HepG2 (cell line): ENCODE measurements at regions not wholly inside any gene's neighbourhood (a gene's known extent, or its start where the extent isn't known, plus 50 kb on each side); places are given as distances from the start of the nearest gene placed in this dataset.

Experiments
- ATAC-seq: fragments of 200-7000 bp; cut with Tn5 transposase; 3 replicates; pipeline ENCODE4 v1.9.1; 2020; ENCODE audit warnings: mild to moderate bottlenecking, moderate library complexity
- BruUV-seq: library from RNA; stranded (reverse); fragments of 400-500 nt; replicated peaks from 2 replicates; lab custom pipeline; 2021; lab: Mats Ljungman, UMichigan
- CTCF ChIA-PET: fragments of 300-600 bp; formaldehyde crosslinking; extraction: SDS; loops from one replicate; lab custom pipeline; 2021; ENCODE audit warnings: low total read pairs, inconsistent platforms, low intra/inter-chr PET ratio; lab: Yijun Ruan, JAX
- POLR2A ChIA-PET: fragments of 350-600 bp; sonication (Branson Sonifier 250); formaldehyde crosslinking; loops from one replicate; lab custom pipeline; 2020; ENCODE audit warnings: antibody characterized with exemption, inconsistent platforms; lab: Yijun Ruan, JAX
- DNase-seq: peaks from one replicate; pipeline ENCODE4 v3.0.0-alpha.2; 2015; ENCODE audit warnings: low spot score
- FAIRE-seq: peaks from 3 replicates; lab custom pipeline; 2011; peaks lifted over from hg19 to GRCh38; lab: Jason Lieb, UNC
- H2AFZ ChIP-seq: one replicate; pipeline ENCODE4 v1.6.1; 2011; ENCODE audit warnings: low read length, inconsistent platforms
- H3K27ac ChIP-seq: fragments of 300-600 bp; 3 replicates; pipeline ENCODE4 v1.8.0; 2011; ENCODE audit warnings: mixed run types, mild to moderate bottlenecking, mixed read lengths, low read length, inconsistent platforms; ENCODE audit not compliant: insufficient read depth; ENCODE audit errors: extremely low read length
- H3K27me3 ChIP-seq, 2 experiments: fragments of 200-600 bp in 1 of 2; 2 replicates in 1 of 2; 3 replicates in 1 of 2; pipeline versions ENCODE4 v1.6.0 to v1.8.0; 2011; ENCODE audit warnings: low read length in 2 of 2, mild to moderate bottlenecking in 2 of 2, moderate library complexity in 2 of 2, inconsistent platforms in 1 of 2; ENCODE audit not compliant: insufficient read depth in 2 of 2, control insufficient read depth in 1 of 2
- H3K36me3 ChIP-seq, 2 experiments: fragments of 200-600 bp in 1 of 2; replicated peaks in 1 of 2; 2 replicates in 1 of 2; 3 replicates in 1 of 2; pipeline versions ENCODE4 v1.5.1 to v1.8.0; 2011; ENCODE audit warnings: low read length in 2 of 2, inconsistent platforms in 1 of 2; ENCODE audit not compliant: insufficient read depth in 2 of 2, control insufficient read depth in 1 of 2
- H3K4me1 ChIP-seq: 2 replicates; pipeline ENCODE4 v1.5.1; 2012; ENCODE audit warnings: low read length, inconsistent platforms; ENCODE audit not compliant: insufficient read depth
- H3K4me2 ChIP-seq: 2 replicates; pipeline ENCODE4 v1.6.0; 2011; ENCODE audit warnings: low read depth, low read length, inconsistent platforms
- H3K4me3 ChIP-seq, 3 experiments: fragments of 200-600 bp in 1 of 3; sonication (generic), shearing (Covaris generic) in 1 of 3; replicated peaks in 1 of 3; 2 replicates each; pipeline ENCODE4 v1.5.1; 2011 to 2016; ENCODE audit warnings: low read length in 3 of 3, inconsistent platforms in 2 of 3, low read depth in 2 of 3, mild to moderate bottlenecking in 2 of 3, control low read depth in 1 of 3, mixed read lengths in 1 of 3; ENCODE audit not compliant: insufficient read depth in 1 of 3
- H3K79me2 ChIP-seq: one replicate; pipeline ENCODE4 v1.6.1; 2011; ENCODE audit warnings: low read length, inconsistent platforms; ENCODE audit not compliant: insufficient read depth
- H3K9ac ChIP-seq: 2 replicates; pipeline ENCODE4 v1.6.0; 2011; ENCODE audit warnings: mild to moderate bottlenecking, low read depth, low read length, inconsistent platforms; ENCODE audit not compliant: insufficient read depth
- H3K9me3 ChIP-seq: 2 replicates; pipeline ENCODE4 v1.5.1; 2012; ENCODE audit warnings: mild to moderate bottlenecking, low read length
- H4K20me1 ChIP-seq: 2 replicates; pipeline ENCODE4 v1.6.0; 2011; ENCODE audit warnings: inconsistent platforms, mild to moderate bottlenecking, low read length, moderate library complexity; ENCODE audit not compliant: insufficient read depth
- ATM ChIP-seq: fragments of 450-650 bp; IDR thresholded peaks from 2 replicates; pipeline ENCODE4 v1.7.1; 2017; ENCODE audit warnings: mild to moderate bottlenecking, borderline replicate concordance
- GATA4 ChIP-seq: sonication (generic); IDR thresholded peaks from 2 replicates; pipeline ENCODE4 v1.6.1; 2016; ENCODE audit warnings: antibody characterized with exemption, low read depth, borderline replicate concordance
- HCFC1 ChIP-seq: fragments of 150-350 bp; IDR thresholded peaks from 2 replicates; pipeline ENCODE4 v1.6.1; 2014; ENCODE audit warnings: low read depth, low read length
- MTA1 ChIP-seq: sonication (generic); formaldehyde crosslinking; IDR thresholded peaks from 2 replicates; pipeline ENCODE4 v1.4.0; 2020; ENCODE audit warnings: missing genetic modification reagents, mild to moderate bottlenecking, borderline replicate concordance
- ZNF280B ChIP-seq: sonication (generic); formaldehyde crosslinking; IDR thresholded peaks from 2 replicates; pipeline ENCODE4 v1.5.0; 2020; ENCODE audit warnings: missing genetic modification reagents, mild to moderate bottlenecking, borderline replicate concordance
- ZNF513 ChIP-seq: sonication (generic); formaldehyde crosslinking; conservative IDR thresholded peaks from 2 replicates; pipeline ENCODE4 v1.5.0; 2020; ENCODE audit warnings: missing genetic modification reagents
- WGBS: methylation state at CpG from one replicate; pipeline ENCODE4 v1.1.6; 2017; ENCODE audit warnings: low lambda C conversion rate; 5-methylcytosine and 5-hydroxymethylcytosine counted together
- in situ Hi-C: cut with HindIII; loops from 2 replicates; pipeline ENCODE4 v1.10.0; 2017; ENCODE audit warnings: low pct_unique_long_range_greater_than_20kb; ENCODE audit not compliant: extremely low pct_ligation_motif_present
- intact Hi-C: fragments of 100-400 bp; cut with micrococcal nuclease; formaldehyde crosslinking; loops from one replicate; pipeline ENCODE4 v1.10.0; 2022; ENCODE audit not compliant: unreplicated experiment

GRCh38 chr21:16590186-16590585 is 860.4 kb downstream of the USP25 start (continued):
- TF ChIP-seq ATM (no peak), GATA4 (no peak)

GRCh38 chr21:16590641-16591292 is 861.0 kb downstream of the USP25 start:
- 34% methylated on average over 5 of the region's 5 CpGs for WGBS
- Histone ChIP-seq H3K79me2 (no peaks in the 10 kb centered on the region), H3K36me3 (no peaks in the 10 kb centered on the region), H3K9me3 (no peaks in the 10 kb centered on the region), H3K4me1 (peaks cover 9% of the 10 kb centered on the region), H3K9ac (no peak overlapping the region), H3K27me3 (no peaks in the 10 kb centered on the region), H4K20me1 (no peaks in the 10 kb centered on the region), H2AFZ (no peak overlapping the region), H3K4me2 (no peak overlapping the region), H3K27ac (no peak overlapping the region), H3K4me3 (no peak overlapping the region)
- TF ChIP-seq MTA1 (CRISPR knock-in tag) (no peak), ZNF513 (no peak), HCFC1 (no peak), ZNF280B (CRISPR knock-in tag) (no peak)
- ATAC-seq (no peak), DNase-seq (no peak), FAIRE-seq (no peak)
- POLR2A ChIA-PET: no interaction called here
- no TSS peak for BruUV-seq
- CTCF ChIA-PET: no interaction called here
- intact Hi-C loops: no loop called here
- in situ Hi-C loops: no loop called here
